Erythroblast (primary cell): ENCODE measurements at regions not wholly inside any gene's neighbourhood (a gene's known extent, or its start where the extent isn't known, plus 50 kb on each side); places are given as distances from the start of the nearest gene placed in this dataset.

ENCODE experiments used
- GATA1 ChIP-seq: IDR thresholded peaks from 2 replicates; pipeline ENCODE4 v1.6.1; 2011; ENCODE audit warnings: low read depth, mild to moderate bottlenecking, control low read depth, low read length, moderate library complexity
- POLR2A ChIP-seq: IDR thresholded peaks from 2 replicates; pipeline ENCODE4 v1.6.1; 2011; ENCODE audit warnings: mild to moderate bottlenecking, low read length

- TF ChIP-seq POLR2A: no peak
- no peak for TF ChIP-seq GATA1
Observed at GRCh38 chr4:114280645-114281044, 301.2 kb upstream of the ARSJ start.
